Right lobe of liver (tissue), 6 donors: ENCODE measurements at regions not wholly inside any gene's neighbourhood (a gene's known extent, or its start where the extent isn't known, plus 50 kb on each side); places are given as distances from the start of the nearest gene placed in this dataset.

Experiments used
- ATAC-seq, 4 donors: fragments of 200-7000 bp; cut with Tn5 transposase; one replicate each; pipeline ENCODE4 v1.9.1; 2020; ENCODE audit warnings: mild to moderate bottlenecking in 4 of 4, moderate library complexity in 4 of 4
- DNase-seq, 3 donors: peaks; one replicate each; pipeline ENCODE4 v3.0.0-alpha.2; 2020
- H3K27ac ChIP-seq, 3 donors: fragments of 200-600 bp; one replicate each; pipeline ENCODE4 v1.8.0; 2022
- H3K27me3 ChIP-seq, 2 donors: fragments of 200-600 bp; one replicate each; pipeline ENCODE4 v1.8.0; 2022
- H3K36me3 ChIP-seq, 4 donors: fragments of 200-600 bp; sonication (generic) in 1 of 4; one replicate each; pipeline versions ENCODE4 v1.5.1 to v1.8.0; 2017 to 2022; ENCODE audit warnings: control low read depth in 1 of 4
- H3K4me1 ChIP-seq, 4 donors: fragments of 200-600 bp; sonication (generic) in 1 of 4; one replicate each; pipeline versions ENCODE4 v1.5.1 to v1.8.0; 2017 to 2022; ENCODE audit warnings: control low read depth in 1 of 4
- H3K4me3 ChIP-seq, 3 donors: fragments of 200-600 bp; one replicate each; pipeline ENCODE4 v1.8.0; 2022
- H3K9me3 ChIP-seq, 4 donors: fragments of 200-600 bp; sonication (generic) in 1 of 4; one replicate each; pipeline versions ENCODE4 v1.5.1 to v1.8.0; 2017 to 2022; ENCODE audit warnings: control low read depth in 1 of 4
- CTCF ChIP-seq, 4 donors: fragments of 200-600 bp in 3 of 4; fragments of 450-650 bp in 1 of 4; IDR thresholded peaks; one replicate each; pipeline versions ENCODE4 v1.5.1 to v1.8.0; 2016 to 2022; ENCODE audit warnings: antibody characterized with exemption in 4 of 4, mild to moderate bottlenecking in 2 of 4
- POLR2A ChIP-seq: fragments of 450-650 bp; IDR thresholded peaks from one replicate; pipeline ENCODE4 v1.6.1; 2017; ENCODE audit warnings: antibody characterized with exemption, mild to moderate bottlenecking
- WGBS: methylation state at CpG from one replicate; pipeline ENCODE4 v1.1.6; 2018; ENCODE audit warnings: low coverage, low lambda C conversion rate; ENCODE audit not compliant: insufficient coverage; ENCODE audit errors: missing lambda C conversion rate; 5-methylcytosine and 5-hydroxymethylcytosine counted together
- intact Hi-C, 2 donors: fragments of 100-400 bp; cut with DNase I; formaldehyde crosslinking; loops; one replicate each; pipeline versions ENCODE4 v1.11.2 to v1.14.1; 2022
- small RNA-seq, 2 experiments: library from RNA; depleted of rRNA; stranded (forward); fragments of <200 nt; gene quantifications; one replicate each; pipeline ENCODE3, GENCODE V24; 2016
- donor health status: DM: no; HTN: yes; CAD: no.
- donor health status: DM: no; HTN: no; CAD: no.
- donor health status: DM: no; HTN: no; CAD: no.
- donor health status: DM: no; HTN: yes; CAD: no.
- donor health status: DM: no; HTN: yes; CAD: no.

GRCh38 chr16:47774661-47775060 lies 313.5 kb downstream of the PHKB start:
- no peaks in the 10 kb centered on the region for H3K9me3 ChIP-seq
- no peak for DNase-seq
- TF ChIP-seq CTCF (IDR thresholded peaks at IDR 0.05) = no peak
- no peak for TF ChIP-seq POLR2A
- H3K4me3 ChIP-seq = no peak overlapping the region
- intact Hi-C loops = no loop called here
- WGBS = 35% methylated on average over 1 of the region's 1 CpG
- ATAC-seq = no peak
- no peaks in the 10 kb centered on the region for H3K36me3 ChIP-seq
- H3K27ac ChIP-seq = no peak overlapping the region
- H3K4me1 ChIP-seq = no peaks in the 10 kb centered on the region
- H3K27me3 ChIP-seq = no peaks in the 10 kb centered on the region

GRCh38 chr16:47753659-47754058 lies 292.5 kb downstream of the PHKB start:
- no peaks in the 10 kb centered on the region for H3K27me3 ChIP-seq
- no peak for TF ChIP-seq POLR2A
- TF ChIP-seq CTCF (IDR thresholded peaks at IDR 0.05) = no peak

More at GRCh38 chr16:47753659-47754058, 292.5 kb downstream of the PHKB start:
- Histone ChIP-seq H3K4me3 (no peak overlapping the region), H3K36me3 (no peaks in the 10 kb centered on the region), H3K27ac (no peak overlapping the region), H3K4me1 (no peaks in the 10 kb centered on the region), H3K9me3 (no peaks in the 10 kb centered on the region)
- WGBS = 41% methylated on average over 1 of the region's 1 CpG
- intact Hi-C loops = no loop called here
- DNase-seq = no peak
- ATAC-seq = no peak

Small RNA genes in the stretch of these regions (small RNA-seq; reads per million reads assigned to genes)
- 0 reads per million in 2 experiments for gene AC141846.1
